Endothelial cell of umbilical vein (primary cell): ENCODE measurements at regions not wholly inside any gene's neighbourhood (a gene's known extent, or its start where the extent isn't known, plus 50 kb on each side); places are given as distances from the start of the nearest gene placed in this dataset.

ENCODE experiments used
- BruUV-seq: library from RNA; stranded (reverse); fragments of 400-500 nt; replicated peaks from 2 replicates; lab custom pipeline; 2021; lab: Mats Ljungman, UMichigan
- CTCF ChIA-PET: fragments of 300-600, 350-600 bp; sonication (Branson Sonifier 250); formaldehyde crosslinking; loops from one replicate; lab custom pipeline; 2021; ENCODE audit warnings: antibody characterized with exemption, inconsistent platforms; lab: Charles Lee
- POLR2A ChIA-PET: fragments of 300-600, 350-600 bp; sonication (Branson Sonifier 250); formaldehyde crosslinking; loops from one replicate; lab custom pipeline; 2021; ENCODE audit warnings: antibody characterized with exemption, inconsistent platforms; lab: Charles Lee
- DNase-seq: peaks from one replicate; pipeline ENCODE4 v3.0.0-alpha.2; 2011; ENCODE audit warnings: low read depth, low spot score
- FAIRE-seq: peaks from 2 replicates; lab custom pipeline; 2011; peaks lifted over from hg19 to GRCh38; lab: Jason Lieb, UNC
- H2AFZ ChIP-seq: 2 replicates; pipeline ENCODE4 v1.6.0; 2012; ENCODE audit warnings: low read depth, low read length, control low read depth, inconsistent platforms
- H3K27ac ChIP-seq: 2 replicates; pipeline ENCODE4 v1.5.1; 2011; ENCODE audit warnings: low read depth, mild to moderate bottlenecking, control low read depth, low read length, moderate library complexity; ENCODE audit not compliant: insufficient read depth
- H3K27me3 ChIP-seq, 2 experiments: 2 replicates each; pipeline versions ENCODE4 v1.6.0 to v1.6.1; 2011; ENCODE audit warnings: low read length in 2 of 2, mixed read lengths in 1 of 2; ENCODE audit not compliant: control insufficient read depth in 2 of 2, insufficient read depth in 2 of 2
- H3K36me3 ChIP-seq, 2 experiments: 2 replicates in 1 of 2; 3 replicates in 1 of 2; pipeline ENCODE4 v1.5.1; 2011; ENCODE audit warnings: low read length in 2 of 2, mild to moderate bottlenecking in 1 of 2, moderate library complexity in 1 of 2; ENCODE audit not compliant: control insufficient read depth in 2 of 2, insufficient read depth in 2 of 2; ENCODE audit errors: extremely low read depth in 1 of 2
- H3K4me1 ChIP-seq: 3 replicates; pipeline ENCODE4 v1.5.1; 2011; ENCODE audit warnings: mild to moderate bottlenecking, low read length; ENCODE audit not compliant: control insufficient read depth, insufficient read depth; ENCODE audit errors: extremely low read depth
- H3K4me2 ChIP-seq: 2 replicates; pipeline ENCODE4 v1.6.1; 2011; ENCODE audit warnings: low read length, control low read depth, mixed read lengths; ENCODE audit not compliant: insufficient read depth
- H3K4me3 ChIP-seq, 3 experiments: fragments of 200-600 bp in 1 of 3; sonication (generic), shearing (Covaris generic) in 1 of 3; replicated peaks in 1 of 3; 2 replicates each; pipeline ENCODE4 v1.5.1; 2011 to 2016; ENCODE audit warnings: control low read depth in 3 of 3, low read length in 3 of 3, mild to moderate bottlenecking in 2 of 3, inconsistent platforms in 1 of 3, low read depth in 1 of 3, moderate library complexity in 1 of 3; ENCODE audit not compliant: insufficient read depth in 1 of 3
- H3K79me2 ChIP-seq: 2 replicates; pipeline ENCODE4 v1.6.0; 2012; ENCODE audit warnings: low read length, inconsistent platforms; ENCODE audit not compliant: control insufficient read depth, insufficient read depth
- H3K9ac ChIP-seq: replicated peaks from 2 replicates; pipeline ENCODE3; 2011; ENCODE audit warnings: low read length, control low read depth; ENCODE audit not compliant: insufficient read depth; ENCODE audit errors: extremely low read depth
- H3K9me1 ChIP-seq: replicated peaks from 3 replicates; pipeline ENCODE4 v1.6.0; 2011; ENCODE audit warnings: mild to moderate bottlenecking, low read length; ENCODE audit not compliant: control insufficient read depth, insufficient read depth; ENCODE audit errors: extremely low read depth
- H3K9me3 ChIP-seq: replicated peaks from 2 replicates; pipeline ENCODE4 v1.5.1; 2012; ENCODE audit warnings: low read length, inconsistent platforms; ENCODE audit not compliant: control insufficient read depth, insufficient read depth
- H4K20me1 ChIP-seq: replicated peaks from 2 replicates; pipeline ENCODE3; 2011; ENCODE audit warnings: mild to moderate bottlenecking, low read length; ENCODE audit not compliant: control insufficient read depth, insufficient read depth; ENCODE audit errors: extremely low read depth
- CTCF ChIP-seq, 2 donors: IDR thresholded peaks; 1 replicate in 1 of 2; 2 replicates in 1 of 2; pipeline ENCODE4 v1.5.1; 2011; ENCODE audit warnings: low read length in 2 of 2, mild to moderate bottlenecking in 2 of 2, moderate library complexity in 2 of 2, control low read depth in 1 of 2, inconsistent platforms in 1 of 2, low read depth in 1 of 2; ENCODE audit not compliant: insufficient read depth in 1 of 2; ENCODE audit errors: extremely low read depth in 1 of 2
- EZH2 ChIP-seq: IDR thresholded peaks from 2 replicates; pipeline ENCODE4 v1.6.1; 2012; ENCODE audit warnings: borderline replicate concordance, low read depth, mild to moderate bottlenecking, moderate library complexity, low read length, inconsistent platforms; ENCODE audit not compliant: severe bottlenecking
- FOS ChIP-seq: IDR thresholded peaks from 2 replicates; pipeline ENCODE4 v1.6.1; 2011; ENCODE audit warnings: mild to moderate bottlenecking, low read length, moderate library complexity, borderline replicate concordance; ENCODE audit not compliant: insufficient read depth
- GATA2 ChIP-seq: IDR thresholded peaks from 2 replicates; pipeline ENCODE4 v1.7.0; 2011; ENCODE audit warnings: low read depth, mild to moderate bottlenecking, moderate library complexity, mixed read lengths, low read length; ENCODE audit not compliant: insufficient read length, insufficient read depth
- JUN ChIP-seq: IDR thresholded peaks from 2 replicates; pipeline ENCODE4 v1.6.1; 2011; ENCODE audit warnings: borderline replicate concordance, low read depth; ENCODE audit not compliant: insufficient read length, insufficient read depth
- MYC ChIP-seq: IDR thresholded peaks from one replicate; pipeline ENCODE4 v1.6.1; 2011; ENCODE audit warnings: mild to moderate bottlenecking, low read depth, low read length
- POLR2A ChIP-seq: IDR thresholded peaks from 2 replicates; pipeline ENCODE4 v1.6.1; 2012; ENCODE audit warnings: low read depth, mild to moderate bottlenecking, control low read depth, low read length
- POLR2AphosphoS5 ChIP-seq: IDR thresholded peaks from 2 replicates; pipeline ENCODE4 v1.6.1; 2012; ENCODE audit warnings: low read depth, mild to moderate bottlenecking, control low read depth, low read length, moderate library complexity; ENCODE audit not compliant: insufficient read depth
- dilution Hi-C: fragments of 300-500 bp; cut with MboI; formaldehyde crosslinking; loops from one replicate; pipeline ENCODE4 v1.15.0; 2019; ENCODE audit warnings: low sequenced_read_pairs; ENCODE audit not compliant: extremely low pct_ligation_motif_present
- intact Hi-C: fragments of 100-400 bp; cut with micrococcal nuclease; formaldehyde crosslinking; loops from one replicate; pipeline ENCODE4 v1.10.0; 2022
- TF ChIP-seq, protein P1 (sequence below): IDR thresholded peaks from 2 replicates; pipeline ENCODE4 v1.6.1; 2011; ENCODE audit not compliant: insufficient read depth, insufficient read length

GRCh38 chr9:86639899-86640379 lies 285.7 kb upstream of the TUT7 start:
- ChIA-PET POLR2A (no interaction called here), CTCF (no interaction called here)
- Histone ChIP-seq H3K4me2 (no peak overlapping the region), H3K4me1 (no peaks in the 10 kb centered on the region), H3K9ac (no peak overlapping the region), H3K36me3 (no peaks in the 10 kb centered on the region), H2AFZ (no peak overlapping the region), H3K9me1 (no peaks in the 10 kb centered on the region), H3K27ac (no peak overlapping the region), H3K9me3 (no peaks in the 10 kb centered on the region), H3K4me3 (no peak overlapping the region), H3K79me2 (no peaks in the 10 kb centered on the region), H3K27me3 (no peaks in the 10 kb centered on the region), H4K20me1 (no peaks in the 10 kb centered on the region)
- no TSS peak for BruUV-seq
- no peak for TF ChIP-seq MYC
- TF ChIP-seq GATA2: no peak
- no peak for TF ChIP-seq EZH2
- no peak for TF ChIP-seq JUN
- no peak for TF ChIP-seq FOS
- no peak for TF ChIP-seq POLR2AphosphoS5
- TF ChIP-seq, protein P1, sequence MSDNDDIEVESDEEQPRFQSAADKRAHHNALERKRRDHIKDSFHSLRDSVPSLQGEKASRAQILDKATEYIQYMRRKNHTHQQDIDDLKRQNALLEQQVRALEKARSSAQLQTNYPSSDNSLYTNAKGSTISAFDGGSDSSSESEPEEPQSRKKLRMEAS: no peak
- TF ChIP-seq POLR2A: no peak
- no peak for TF ChIP-seq CTCF (IDR thresholded peaks at IDR 0.05; ENCODE audit: extremely low read depth in 1 of 2, insufficient read depth in 1 of 2, low read depth in 1 of 2, low read length in 2 of 2)
- DNase-seq (no peak), FAIRE-seq (no peak)
- dilution Hi-C loops (no loop called here), intact Hi-C loops (loop anchor here (2.0 kb wide), 1 partner anchor 685 kb away; no protein-coding TSS in a partner anchor)
